ENCODE measurements at regions not wholly inside any gene's neighbourhood (a gene's known extent, or its start where the extent isn't known, plus 50 kb on each side); places are given as distances from the start of the nearest gene placed in this dataset.
A peak's percentile ranks its signal among the peaks of the same experiment; 100 is the strongest.

DNA sequence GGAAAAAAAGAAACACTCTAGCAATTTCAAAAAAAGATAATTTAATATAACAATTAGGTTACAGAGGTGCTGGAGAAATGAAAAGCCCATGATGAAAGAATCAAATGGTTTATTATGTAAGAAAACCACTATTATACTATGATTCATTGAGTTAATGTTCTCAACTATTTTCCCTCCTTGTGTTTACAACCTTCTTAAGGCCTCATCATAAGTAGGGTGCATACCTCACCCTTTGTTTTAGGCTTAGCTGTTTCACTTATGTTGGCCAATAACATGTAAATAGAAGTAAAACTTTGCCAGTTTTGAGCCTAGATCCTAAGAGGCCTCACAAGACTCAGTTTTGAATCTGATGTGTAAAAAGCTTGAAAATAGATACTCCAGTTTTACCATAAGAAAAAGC lies 418.3 kb upstream of the DDX18 start:
- no peak for DNase-seq

GRCh38 chr2:117401582-117401981 lies 412.9 kb upstream of the DDX18 start:
- DNase-seq, result no peak

- no peak for DNase-seq
These were observed 408.0 kb upstream of the DDX18 start for GRCh38 chr2:117406443-117406842.

DNA sequence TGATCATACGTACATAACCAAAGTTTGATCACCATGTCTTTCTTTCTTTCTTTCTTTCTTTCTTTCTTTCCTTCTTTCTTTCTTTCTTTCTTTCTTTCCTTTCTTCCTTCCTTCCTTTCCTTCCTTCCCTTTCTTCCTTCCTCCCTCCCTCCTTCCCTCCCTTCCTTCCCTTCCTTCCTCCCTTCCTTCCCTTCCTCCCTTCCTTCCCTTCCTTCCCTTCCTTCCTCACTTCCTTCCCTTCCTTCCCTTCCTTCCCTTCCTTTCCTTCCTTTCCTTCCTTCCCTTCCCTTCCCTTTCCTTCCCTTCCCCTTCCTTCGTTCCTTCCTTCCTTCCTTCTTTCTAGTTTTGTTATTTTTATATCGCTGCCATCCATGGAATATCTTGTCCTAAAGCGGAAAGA lies 406.7 kb upstream of the DDX18 start:
- DNase-seq, result no peak

GRCh38 chr2:117409443-117409842 lies 405.0 kb upstream of the DDX18 start:
- DNase-seq, result no peak

DNA sequence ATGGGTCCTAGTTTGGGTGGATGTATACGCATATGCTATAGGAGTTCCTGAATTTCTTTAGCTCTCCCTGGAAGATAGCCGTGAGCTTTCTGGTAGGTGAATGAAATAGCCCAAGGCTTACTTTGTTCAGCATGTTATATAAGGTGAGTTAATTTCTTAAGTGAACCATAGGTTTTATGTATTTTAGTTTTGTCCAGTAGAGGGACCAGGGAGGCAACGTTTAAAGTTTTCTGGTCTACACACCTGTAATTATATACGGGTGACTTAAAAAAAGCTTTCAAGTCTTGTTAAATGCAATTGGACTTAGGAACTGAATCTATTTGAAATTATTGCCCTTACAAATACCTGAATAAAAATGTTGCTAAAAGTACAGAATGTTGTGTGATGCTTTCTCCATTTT lies 402.5 kb upstream of the DDX18 start:
- no peak for DNase-seq

DNA sequence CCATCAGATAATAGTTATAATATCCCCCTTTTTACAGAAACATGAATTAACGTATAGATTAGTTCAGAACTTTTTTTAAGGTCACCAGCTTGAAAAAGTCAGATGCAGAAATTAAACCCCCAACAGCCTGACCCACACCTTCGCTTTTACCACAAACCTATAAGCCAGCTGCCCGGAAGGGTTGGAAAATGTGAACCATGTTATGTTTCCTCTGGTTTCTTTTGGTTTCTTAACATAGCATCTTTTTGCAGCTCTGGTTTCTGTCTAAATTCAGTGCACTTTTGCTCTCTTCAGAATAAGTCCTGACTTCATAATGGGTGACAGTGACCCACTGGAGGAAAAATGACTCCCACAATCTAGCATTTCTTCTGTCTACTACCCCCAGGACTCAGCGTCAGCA lies 381.7 kb upstream of the DDX18 start:
- no peak for DNase-seq

DNA sequence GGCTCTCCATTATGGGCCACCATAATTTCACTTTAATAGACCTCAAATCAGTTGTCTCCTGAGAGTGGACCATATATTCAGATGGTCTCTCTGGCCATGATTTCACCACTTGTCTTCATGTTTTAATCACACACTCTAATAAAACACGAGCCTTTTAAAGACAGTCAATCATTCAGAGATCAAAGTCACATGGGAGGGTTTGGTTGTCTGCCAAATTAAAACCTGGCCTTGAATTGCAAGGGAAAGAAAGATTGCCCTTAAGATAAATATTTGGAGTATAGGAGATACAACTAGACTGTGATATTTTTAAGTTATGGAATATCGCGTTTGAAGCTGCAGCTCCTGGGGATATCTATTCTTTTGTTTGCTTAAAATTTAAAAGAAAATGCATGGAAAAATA lies 377.8 kb upstream of the DDX18 start:
- no peak for DNase-seq

GRCh38 chr2:117470311-117471095 lies 344.0 kb upstream of the DDX18 start:
- DNase-seq, result peak; percentile 59

DNA sequence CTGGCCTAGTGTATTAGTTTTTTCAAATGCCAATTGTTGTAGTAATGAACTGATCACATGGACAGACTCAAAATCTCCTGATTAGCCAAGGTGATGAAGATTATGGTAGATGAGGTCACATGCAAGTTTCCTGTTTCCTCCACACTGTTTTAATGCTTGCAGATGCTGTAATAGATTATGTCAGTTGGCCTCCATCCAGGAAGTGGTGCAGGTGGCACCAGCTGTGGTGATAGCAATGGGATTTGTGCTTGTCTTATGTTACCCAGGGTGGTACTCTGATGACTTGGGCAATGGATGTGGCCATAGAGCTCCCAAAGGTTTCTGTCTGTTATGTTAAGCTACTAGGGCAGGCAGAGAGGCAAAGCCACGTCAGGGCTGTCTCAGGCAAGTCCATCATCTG lies 332.9 kb upstream of the DDX18 start:
- no peak for DNase-seq

DNA sequence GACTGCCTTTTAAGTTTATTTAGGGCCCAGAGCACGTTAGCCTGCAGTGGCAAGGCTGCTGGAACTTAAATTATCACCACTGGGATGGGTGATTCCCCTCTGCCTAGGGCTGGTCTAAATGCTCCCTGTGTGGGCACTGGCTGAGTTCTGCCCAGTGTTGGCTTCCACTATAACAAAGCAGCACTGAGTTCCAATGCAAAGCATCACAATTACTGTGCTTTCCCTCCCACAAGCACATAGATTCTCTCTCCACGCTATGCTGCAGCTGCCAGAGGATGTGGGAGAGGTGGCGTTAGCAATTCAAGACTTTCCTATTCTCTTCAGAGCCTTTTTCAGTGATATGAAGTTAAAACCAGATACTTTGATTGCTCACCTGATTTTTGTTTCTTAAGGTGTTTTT lies 328.9 kb upstream of the DDX18 start:
- no peak for DNase-seq

GRCh38 chr2:117486081-117486480 lies 328.4 kb upstream of the DDX18 start:
- no peak for DNase-seq

DNA sequence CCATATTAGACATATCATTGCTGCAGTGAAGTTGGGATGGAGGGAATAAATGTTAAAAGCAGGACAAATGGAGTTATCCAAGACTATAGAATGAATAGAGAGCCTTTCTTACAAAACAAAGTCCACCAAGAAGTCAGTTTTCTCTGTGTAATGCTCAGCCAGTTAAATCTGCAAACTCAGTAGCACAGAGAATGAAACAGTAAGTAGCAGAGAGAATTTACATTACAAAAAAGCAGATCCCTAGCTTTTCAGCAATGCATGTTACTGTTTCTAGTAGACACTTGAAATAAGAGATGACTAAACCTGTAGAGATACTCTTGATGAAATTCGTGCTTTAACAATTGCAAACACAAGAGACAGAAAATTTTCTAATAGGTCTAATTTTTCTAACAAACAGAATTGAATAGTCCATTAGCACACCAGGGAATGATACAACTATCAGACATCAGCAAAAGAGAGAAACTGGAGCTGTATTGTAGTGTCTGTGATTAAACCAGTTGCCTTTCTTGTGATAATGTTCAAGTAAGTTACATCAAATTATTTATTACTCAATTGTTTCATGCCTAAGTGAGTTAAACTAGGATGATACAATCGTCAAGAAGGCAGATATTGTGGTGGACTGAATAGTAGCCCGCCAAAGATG lies 322.2 kb upstream of the DDX18 start:
- no peak for DNase-seq

DNA sequence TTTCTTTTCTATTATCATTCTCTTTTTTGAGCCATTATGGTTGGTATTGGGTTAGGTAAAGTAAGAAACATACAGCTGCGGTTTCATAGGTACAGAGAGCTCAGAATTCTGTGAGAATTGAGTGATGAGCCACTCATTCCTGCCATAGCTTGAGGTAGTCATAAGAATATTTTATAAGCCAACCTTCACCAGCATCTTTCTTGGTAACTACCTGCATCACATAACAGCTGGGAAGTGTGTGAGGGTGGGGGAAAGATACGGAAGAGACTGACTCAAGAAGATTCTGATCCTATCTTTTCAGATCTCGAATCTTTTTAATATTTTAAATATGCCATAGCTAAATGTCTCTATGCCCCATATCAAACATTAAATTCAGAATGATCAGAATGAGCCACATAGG lies 313.8 kb upstream of the DDX18 start:
- DNase-seq, result no peak

DNA sequence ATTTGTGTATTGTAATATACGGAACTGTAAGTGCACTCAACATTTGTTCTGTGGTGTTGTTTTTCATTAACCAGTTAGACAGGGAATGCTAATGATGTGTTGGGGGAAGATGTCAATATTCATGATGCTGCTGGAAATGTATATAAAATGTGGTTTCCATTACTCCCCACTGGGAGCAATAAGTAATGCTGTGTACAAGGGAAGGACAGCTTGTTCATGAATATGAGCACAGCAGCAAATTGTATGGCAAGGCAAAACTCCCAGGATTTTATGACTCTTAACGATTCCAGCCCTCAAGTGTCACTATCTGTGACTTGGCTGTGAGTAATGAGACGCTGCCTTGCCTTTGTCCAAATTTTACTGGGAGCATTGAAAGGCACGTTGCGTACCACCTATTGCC lies 312.4 kb upstream of the DDX18 start:
- no peak for DNase-seq

GRCh38 chr2:117512307-117512706 lies 302.2 kb upstream of the DDX18 start:
- DNase-seq, result peak; percentile 8

GRCh38 chr2:117514371-117514770 lies 300.1 kb upstream of the DDX18 start:
- DNase-seq, result no peak

DNA sequence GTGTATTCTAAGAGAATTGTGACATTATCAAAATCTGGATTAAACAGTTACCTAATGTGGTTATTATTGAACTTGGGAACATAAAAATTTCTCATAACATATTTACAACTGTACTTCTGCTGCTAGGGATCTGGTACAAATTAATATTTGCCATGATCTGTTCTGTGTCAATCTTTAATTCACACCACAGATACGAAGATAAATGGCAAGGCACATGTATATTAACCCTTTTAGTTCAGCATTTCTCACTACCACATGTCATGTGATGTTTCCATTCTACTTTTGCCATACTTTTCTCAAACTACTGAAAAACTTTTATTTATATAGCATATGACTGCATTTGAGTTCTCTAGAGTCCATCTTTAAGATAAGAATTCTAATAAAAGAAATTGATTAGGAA lies 295.3 kb upstream of the DDX18 start:
- DNase-seq, result no peak

- no peak for DNase-seq
These were observed 294.8 kb upstream of the DDX18 start for GRCh38 chr2:117519721-117520120.

- peak; percentile 80 for DNase-seq
These were observed 291.2 kb upstream of the DDX18 start for GRCh38 chr2:117523267-117523666.

- peak; percentile 29 for DNase-seq
These were observed 290.7 kb upstream of the DDX18 start for GRCh38 chr2:117523711-117524238.

DNA sequence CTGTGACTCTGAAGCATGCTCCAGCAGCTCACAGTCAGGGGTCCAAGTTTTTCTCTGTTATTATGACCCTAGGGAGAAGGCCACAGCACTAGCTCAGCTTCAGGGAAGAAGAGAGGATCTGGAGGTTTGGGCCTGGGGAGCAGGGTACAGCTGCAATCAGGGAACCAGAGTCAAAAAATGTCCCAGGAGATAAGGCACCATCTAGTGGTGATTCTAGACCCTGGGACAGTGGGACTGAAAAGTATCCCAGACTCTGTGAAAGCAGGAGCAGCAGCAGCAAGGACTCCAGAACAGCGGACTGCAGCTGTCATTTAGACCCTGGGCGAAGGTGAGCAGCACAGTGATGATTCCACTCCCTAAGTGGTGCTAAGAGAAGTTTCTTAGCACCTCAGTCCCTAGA lies 278.4 kb upstream of the DDX18 start:
- peak; percentile 43 for DNase-seq

DNA sequence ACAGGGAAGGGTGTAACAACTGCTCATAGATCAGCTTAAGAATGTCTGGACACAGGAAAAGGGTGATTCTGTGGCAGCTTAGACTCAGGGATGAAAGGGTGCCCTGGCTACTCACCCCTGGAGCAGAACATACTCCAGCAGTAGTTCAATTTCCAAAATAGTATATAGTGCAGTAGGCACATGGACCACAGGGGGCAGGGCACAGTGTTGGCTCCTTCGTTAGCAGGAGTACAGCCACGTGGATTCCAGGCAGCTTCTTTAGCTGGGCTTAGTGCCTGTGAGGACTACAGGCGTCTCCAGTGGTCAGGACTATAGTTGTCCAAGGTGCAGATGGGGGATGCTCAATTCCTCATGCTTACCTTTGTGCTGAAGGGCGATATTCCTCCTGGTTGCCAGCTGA lies 277.5 kb upstream of the DDX18 start:
- DNase-seq, result no peak

DNA sequence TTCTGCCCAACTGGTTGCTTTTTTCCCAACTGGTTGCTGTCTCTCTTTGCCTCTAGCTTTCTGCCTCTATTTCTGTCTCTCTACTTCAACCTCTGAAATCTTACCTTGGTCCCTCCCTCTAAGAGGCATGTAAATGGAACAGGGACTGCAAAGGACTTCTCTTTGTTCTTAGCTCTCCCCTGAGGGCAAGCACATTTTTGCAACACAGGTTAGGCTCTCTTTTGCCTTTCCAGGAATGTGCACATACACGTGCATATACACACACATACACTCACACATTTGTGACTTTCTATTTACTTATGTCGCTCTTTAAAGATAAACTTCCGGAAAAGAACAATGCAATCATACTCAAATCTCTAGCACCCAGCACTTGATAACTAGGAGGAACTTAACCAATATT lies 262.6 kb upstream of the DDX18 start:
- DNase-seq, result no peak

DNA sequence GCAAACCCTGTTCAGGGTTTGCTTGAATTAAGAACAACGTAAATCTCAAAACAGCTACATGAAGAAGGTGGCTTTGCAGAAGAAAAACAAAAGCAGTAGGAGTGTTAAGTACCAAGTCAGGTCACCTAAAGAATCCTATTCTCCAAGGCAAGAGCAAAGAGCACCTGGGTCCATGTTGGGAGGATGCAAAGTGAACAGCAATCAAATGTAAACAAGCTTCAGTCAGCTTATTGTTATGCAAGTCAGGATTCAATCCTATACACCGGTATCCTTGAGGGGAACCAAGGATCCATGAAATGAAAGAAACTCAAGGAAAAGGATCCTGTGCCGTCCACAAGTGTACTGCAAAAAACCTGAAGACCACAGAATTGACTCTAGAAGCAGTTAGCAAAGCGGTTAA lies 261.0 kb upstream of the DDX18 start:
- no peak for DNase-seq

Data from eye (tissue), 1 donor.